Fibroblast of lung (primary cell): ENCODE measurements at regions not wholly inside any gene's neighbourhood (a gene's known extent, or its start where the extent isn't known, plus 50 kb on each side); places are given as distances from the start of the nearest gene placed in this dataset.

Source experiments
- DNase-seq, 2 donors: peaks; one replicate each; pipeline versions ENCODE4 v3.0.0 to v3.0.0-alpha.2; 2010; ENCODE audit warnings: low read depth in 2 of 2
- H2AFZ ChIP-seq: 2 replicates; pipeline ENCODE4 v1.5.1; 2012; ENCODE audit warnings: low read length, control low read depth, inconsistent platforms
- H3K27ac ChIP-seq: 2 replicates; pipeline ENCODE4 v1.5.1; 2011; ENCODE audit warnings: low read length, control low read depth; ENCODE audit not compliant: insufficient read depth
- H3K27me3 ChIP-seq: 2 replicates; pipeline ENCODE4 v1.5.1; 2011; ENCODE audit warnings: mild to moderate bottlenecking, low read length; ENCODE audit not compliant: control insufficient read depth, insufficient read depth
- H3K36me3 ChIP-seq: 2 replicates; pipeline ENCODE4 v1.5.1; 2011; ENCODE audit warnings: low read length; ENCODE audit not compliant: control insufficient read depth, insufficient read depth
- H3K4me1 ChIP-seq: 2 replicates; pipeline ENCODE4 v1.5.1; 2011; ENCODE audit warnings: low read length; ENCODE audit not compliant: control insufficient read depth, insufficient read depth; ENCODE audit errors: extremely low read depth
- H3K4me2 ChIP-seq: 2 replicates; pipeline ENCODE4 v1.5.1; 2011; ENCODE audit warnings: low read length, control low read depth; ENCODE audit not compliant: insufficient read depth; ENCODE audit errors: extremely low read depth
- H3K4me3 ChIP-seq, 4 experiments: fragments of 200-600 bp in 1 of 4; sonication (generic) in 1 of 4; replicated peaks in 1 of 4; 2 replicates each; pipeline ENCODE4 v1.5.1; 2011 to 2016; ENCODE audit warnings: low read length in 4 of 4, low read depth in 3 of 4, mild to moderate bottlenecking in 3 of 4, control low read depth in 2 of 4, inconsistent platforms in 1 of 4, mixed read lengths in 1 of 4; ENCODE audit not compliant: insufficient read depth in 1 of 4; ENCODE audit errors: control extremely low read depth in 1 of 4
- H3K79me2 ChIP-seq: 2 replicates; pipeline ENCODE4 v1.5.1; 2012; ENCODE audit warnings: mild to moderate bottlenecking, low read length, inconsistent platforms; ENCODE audit not compliant: control insufficient read depth, insufficient read depth
- H3K9ac ChIP-seq: 2 replicates; pipeline ENCODE4 v1.5.1; 2011; ENCODE audit warnings: mild to moderate bottlenecking, low read length, control low read depth; ENCODE audit not compliant: insufficient read depth
- H3K9me3 ChIP-seq: 2 replicates; pipeline ENCODE4 v1.5.1; 2012; ENCODE audit warnings: low read depth, low read length; ENCODE audit not compliant: control insufficient read depth, insufficient read depth
- H4K20me1 ChIP-seq: 2 replicates; pipeline ENCODE4 v1.5.1; 2011; ENCODE audit warnings: low read length; ENCODE audit not compliant: control insufficient read depth, insufficient read depth; ENCODE audit errors: extremely low read depth
- EZH2 ChIP-seq: IDR thresholded peaks from 2 replicates; pipeline ENCODE4 v1.5.1; 2012; ENCODE audit warnings: low read length, control low read depth, mild to moderate bottlenecking; ENCODE audit errors: missing control alignments
- TF ChIP-seq, protein P1 (sequence below), 2 donors: IDR thresholded peaks in 1 of 2; conservative IDR thresholded peaks in 1 of 2; 1 replicate in 1 of 2; 2 replicates in 1 of 2; pipeline ENCODE4 v1.5.1; 2011 to 2012; ENCODE audit warnings: low read length in 2 of 2, control low read depth in 1 of 2, inconsistent platforms in 1 of 2, low read depth in 1 of 2, mild to moderate bottlenecking in 1 of 2

- Histone ChIP-seq H3K79me2 (no peaks in the 10 kb centered on the region), H3K4me3 (peak overlapping the region; percentile 67 to 87 (median 76)), H4K20me1 (no peaks in the 10 kb centered on the region), H3K36me3 (no peaks in the 10 kb centered on the region), H3K4me1 (peaks cover 3% of the 10 kb centered on the region), H3K27ac (peak overlapping the region; percentile 89), H2AFZ (peak overlapping the region; percentile 69), H3K9me3 (no peaks in the 10 kb centered on the region), H3K9ac (peak overlapping the region; percentile 90), H3K27me3 (no peaks in the 10 kb centered on the region), H3K4me2 (peak overlapping the region; percentile 89)
- TF ChIP-seq, protein P1, sequence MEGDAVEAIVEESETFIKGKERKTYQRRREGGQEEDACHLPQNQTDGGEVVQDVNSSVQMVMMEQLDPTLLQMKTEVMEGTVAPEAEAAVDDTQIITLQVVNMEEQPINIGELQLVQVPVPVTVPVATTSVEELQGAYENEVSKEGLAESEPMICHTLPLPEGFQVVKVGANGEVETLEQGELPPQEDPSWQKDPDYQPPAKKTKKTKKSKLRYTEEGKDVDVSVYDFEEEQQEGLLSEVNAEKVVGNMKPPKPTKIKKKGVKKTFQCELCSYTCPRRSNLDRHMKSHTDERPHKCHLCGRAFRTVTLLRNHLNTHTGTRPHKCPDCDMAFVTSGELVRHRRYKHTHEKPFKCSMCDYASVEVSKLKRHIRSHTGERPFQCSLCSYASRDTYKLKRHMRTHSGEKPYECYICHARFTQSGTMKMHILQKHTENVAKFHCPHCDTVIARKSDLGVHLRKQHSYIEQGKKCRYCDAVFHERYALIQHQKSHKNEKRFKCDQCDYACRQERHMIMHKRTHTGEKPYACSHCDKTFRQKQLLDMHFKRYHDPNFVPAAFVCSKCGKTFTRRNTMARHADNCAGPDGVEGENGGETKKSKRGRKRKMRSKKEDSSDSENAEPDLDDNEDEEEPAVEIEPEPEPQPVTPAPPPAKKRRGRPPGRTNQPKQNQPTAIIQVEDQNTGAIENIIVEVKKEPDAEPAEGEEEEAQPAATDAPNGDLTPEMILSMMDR (conservative IDR thresholded peaks at IDR 0.05 in 1 of 2, IDR thresholded peaks at IDR 0.05 in 1 of 2; ENCODE audit: low read depth in 1 of 2, low read length in 2 of 2): no peak
- no peak for TF ChIP-seq EZH2
- DNase-seq: peak; percentile 81 to 90
These were observed 69.0 kb downstream of the HFE start for GRCh38 chr6:26156105-26156849.

DNA sequence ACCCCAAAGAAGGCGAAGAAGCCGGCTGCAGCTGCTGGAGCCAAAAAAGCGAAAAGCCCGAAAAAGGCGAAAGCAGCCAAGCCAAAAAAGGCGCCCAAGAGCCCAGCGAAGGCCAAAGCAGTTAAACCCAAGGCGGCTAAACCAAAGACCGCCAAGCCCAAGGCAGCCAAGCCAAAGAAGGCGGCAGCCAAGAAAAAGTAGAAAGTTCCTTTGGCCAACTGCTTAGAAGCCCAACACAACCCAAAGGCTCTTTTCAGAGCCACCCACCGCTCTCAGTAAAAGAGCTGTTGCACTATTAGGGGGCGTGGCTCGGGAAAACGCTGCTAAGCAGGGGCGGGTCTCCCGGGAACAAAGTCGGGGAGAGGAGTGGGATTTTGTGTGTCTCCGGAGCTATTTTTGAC is 69.6 kb downstream of the HFE start:
- H2AFZ ChIP-seq: no peak overlapping the region
- H3K27ac ChIP-seq: peak overlapping the region; percentile 89
- peak in 1 of 2 donors; percentile 58 for DNase-seq
- H3K9me3 ChIP-seq: no peaks in the 10 kb centered on the region
- H3K4me3 ChIP-seq: peak overlapping the region; percentile 67 to 87 (median 76)
- H4K20me1 ChIP-seq: no peaks in the 10 kb centered on the region
- peak overlapping the region; percentile 90 for H3K9ac ChIP-seq
- no peak for TF ChIP-seq EZH2
- TF ChIP-seq, protein P1 (conservative IDR thresholded peaks at IDR 0.05 in 1 of 2, IDR thresholded peaks at IDR 0.05 in 1 of 2; ENCODE audit: low read depth in 1 of 2, low read length in 2 of 2): no peak
- no peaks in the 10 kb centered on the region for H3K79me2 ChIP-seq
- H3K36me3 ChIP-seq: no peaks in the 10 kb centered on the region
- no peaks in the 10 kb centered on the region for H3K27me3 ChIP-seq
- peaks cover 3% of the 10 kb centered on the region for H3K4me1 ChIP-seq
- H3K4me2 ChIP-seq: peak overlapping the region; percentile 64

GRCh38 chr6:26157251-26158075 is 70.2 kb downstream of the HFE start:
- DNase-seq: peak; percentile 98 to 99
- TF ChIP-seq EZH2: no peak
- TF ChIP-seq, protein P1 (conservative IDR thresholded peaks at IDR 0.05 in 1 of 2, IDR thresholded peaks at IDR 0.05 in 1 of 2; ENCODE audit: low read depth in 1 of 2, low read length in 2 of 2): no peak

More at GRCh38 chr6:26157251-26158075, 70.2 kb downstream of the HFE start:
- Histone ChIP-seq H3K9ac (peak overlapping the region; percentile 90), H3K4me2 (peak overlapping the region; percentile 64), H3K9me3 (no peaks in the 10 kb centered on the region), H3K4me1 (peaks cover 3% of the 10 kb centered on the region), H3K27me3 (no peaks in the 10 kb centered on the region), H3K27ac (peak overlapping the region; percentile 89), H2AFZ (no peak overlapping the region), H3K36me3 (no peaks in the 10 kb centered on the region), H4K20me1 (no peaks in the 10 kb centered on the region), H3K79me2 (no peaks in the 10 kb centered on the region), H3K4me3 (peak overlapping the region; percentile 67 to 87 (median 76))
